Thyroid gland (tissue), 4 donors: ENCODE measurements at regions not wholly inside any gene's neighbourhood (a gene's known extent, or its start where the extent isn't known, plus 50 kb on each side); places are given as distances from the start of the nearest gene placed in this dataset.

ENCODE experiments used
- DNase-seq, 2 donors: peaks; one replicate each; pipeline ENCODE4 v3.0.0-alpha.2; 2019
- H3K27ac ChIP-seq, 3 donors: fragments of 200-600 bp; sonication (generic); 1 replicate in 2 of 3; 2 replicates in 1 of 3; pipeline ENCODE4 v1.5.1; 2016 to 2019; ENCODE audit warnings: mild to moderate bottlenecking in 1 of 3, moderate library complexity in 1 of 3
- H3K27me3 ChIP-seq: fragments of 200-600 bp; sonication (generic); one replicate; pipeline ENCODE4 v1.5.1; 2019
- H3K36me3 ChIP-seq, 2 donors: fragments of 200-600 bp; sonication (generic); one replicate each; pipeline ENCODE4 v1.5.1; 2016 to 2019
- H3K4me1 ChIP-seq, 2 donors: fragments of 200-600 bp; sonication (generic); one replicate each; pipeline ENCODE4 v1.5.1; 2017 to 2019
- H3K4me3 ChIP-seq, 3 donors: fragments of 200-600 bp; sonication (generic); replicated peaks in 1 of 3; 1 replicate in 2 of 3; 2 replicates in 1 of 3; pipeline ENCODE4 v1.5.1; 2016; ENCODE audit warnings: mild to moderate bottlenecking in 1 of 3
- H3K9me3 ChIP-seq: fragments of 200-600 bp; sonication (generic); one replicate; pipeline ENCODE4 v1.5.1; 2017
- POLR2A ChIP-seq, 2 donors: fragments of 450-650 bp; IDR thresholded peaks; one replicate each; pipeline ENCODE4 v1.6.1; 2017; ENCODE audit warnings: antibody characterized with exemption in 2 of 2, mild to moderate bottlenecking in 2 of 2, moderate library complexity in 1 of 2
- WGBS, 2 donors: methylation state at CpG; one replicate each; pipeline ENCODE4 v1.1.5; 2017; 5-methylcytosine and 5-hydroxymethylcytosine counted together
- intact Hi-C: fragments of 100-400 bp; cut with DNase I; formaldehyde crosslinking; loops from one replicate; pipeline ENCODE4 v1.15.1; 2023
- TF ChIP-seq, protein P1 (sequence below), 6 experiments: fragments of 200-600 bp in 3 of 6; fragments of 450-650 bp in 3 of 6; sonication (generic) in 3 of 6; IDR thresholded peaks; one replicate each; pipeline ENCODE4 v1.5.1; 2016 to 2019; ENCODE audit warnings: antibody characterized with exemption in 6 of 6, mild to moderate bottlenecking in 2 of 6, inconsistent platforms in 1 of 6, moderate library complexity in 1 of 6

DNA sequence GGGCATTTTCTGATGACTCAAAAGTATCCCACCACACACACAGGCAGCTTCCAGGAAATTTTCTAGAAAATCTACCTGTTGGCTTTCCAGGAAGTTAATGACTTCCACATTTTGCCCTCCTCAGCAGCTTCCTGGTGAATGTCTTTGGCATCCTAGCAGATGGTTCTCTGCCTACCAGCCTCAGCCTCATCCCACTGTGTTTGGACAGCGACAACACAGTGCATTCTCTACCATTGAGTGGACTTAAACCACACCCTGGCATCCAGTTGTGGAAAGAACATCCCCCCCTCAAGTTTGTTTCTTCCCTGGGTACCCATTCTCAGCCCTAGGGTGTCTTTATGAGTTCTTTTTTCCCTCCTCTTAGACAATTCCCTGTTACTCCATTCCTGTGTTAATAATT lies 50.8 kb upstream of the GADL1 start:
- H3K27me3 ChIP-seq: no peaks in the 10 kb centered on the region
- no peak for TF ChIP-seq POLR2A (IDR thresholded peaks at IDR 0.05)
- TF ChIP-seq, protein P1, sequence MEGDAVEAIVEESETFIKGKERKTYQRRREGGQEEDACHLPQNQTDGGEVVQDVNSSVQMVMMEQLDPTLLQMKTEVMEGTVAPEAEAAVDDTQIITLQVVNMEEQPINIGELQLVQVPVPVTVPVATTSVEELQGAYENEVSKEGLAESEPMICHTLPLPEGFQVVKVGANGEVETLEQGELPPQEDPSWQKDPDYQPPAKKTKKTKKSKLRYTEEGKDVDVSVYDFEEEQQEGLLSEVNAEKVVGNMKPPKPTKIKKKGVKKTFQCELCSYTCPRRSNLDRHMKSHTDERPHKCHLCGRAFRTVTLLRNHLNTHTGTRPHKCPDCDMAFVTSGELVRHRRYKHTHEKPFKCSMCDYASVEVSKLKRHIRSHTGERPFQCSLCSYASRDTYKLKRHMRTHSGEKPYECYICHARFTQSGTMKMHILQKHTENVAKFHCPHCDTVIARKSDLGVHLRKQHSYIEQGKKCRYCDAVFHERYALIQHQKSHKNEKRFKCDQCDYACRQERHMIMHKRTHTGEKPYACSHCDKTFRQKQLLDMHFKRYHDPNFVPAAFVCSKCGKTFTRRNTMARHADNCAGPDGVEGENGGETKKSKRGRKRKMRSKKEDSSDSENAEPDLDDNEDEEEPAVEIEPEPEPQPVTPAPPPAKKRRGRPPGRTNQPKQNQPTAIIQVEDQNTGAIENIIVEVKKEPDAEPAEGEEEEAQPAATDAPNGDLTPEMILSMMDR (IDR thresholded peaks at IDR 0.05): no peak
- no peak overlapping the region for H3K27ac ChIP-seq
- no peaks in the 10 kb centered on the region for H3K9me3 ChIP-seq
- H3K4me3 ChIP-seq: no peak overlapping the region
- H3K4me1 ChIP-seq: no peaks in the 10 kb centered on the region
- H3K36me3 ChIP-seq: no peaks in the 10 kb centered on the region
- WGBS, 2 donors: 95 to 100% methylated on average over 1 of the region's 1 CpG
- no peak for DNase-seq
- intact Hi-C loops: no loop called here

DNA sequence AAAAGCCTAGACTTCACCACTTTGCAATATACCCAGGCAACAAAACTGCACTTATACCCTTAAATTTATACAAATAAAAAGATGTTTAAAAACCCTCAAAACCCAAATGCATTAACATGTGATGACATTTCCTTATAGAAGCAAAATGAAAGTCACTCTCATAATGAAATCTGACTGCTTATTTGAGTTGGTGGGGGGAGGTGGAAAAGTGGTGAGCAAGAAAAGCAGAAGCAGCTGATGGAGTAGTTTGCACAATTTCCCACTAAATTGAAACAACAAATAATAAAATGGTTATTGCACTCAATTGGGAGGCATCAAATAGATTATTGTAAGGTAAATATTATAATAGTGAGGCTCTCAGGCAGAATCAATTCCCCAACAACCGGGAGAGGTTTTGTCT lies 54.0 kb upstream of the GADL1 start:
- intact Hi-C loops: no loop called here
- no peak overlapping the region for H3K27ac ChIP-seq
- no peaks in the 10 kb centered on the region for H3K9me3 ChIP-seq

DNA sequence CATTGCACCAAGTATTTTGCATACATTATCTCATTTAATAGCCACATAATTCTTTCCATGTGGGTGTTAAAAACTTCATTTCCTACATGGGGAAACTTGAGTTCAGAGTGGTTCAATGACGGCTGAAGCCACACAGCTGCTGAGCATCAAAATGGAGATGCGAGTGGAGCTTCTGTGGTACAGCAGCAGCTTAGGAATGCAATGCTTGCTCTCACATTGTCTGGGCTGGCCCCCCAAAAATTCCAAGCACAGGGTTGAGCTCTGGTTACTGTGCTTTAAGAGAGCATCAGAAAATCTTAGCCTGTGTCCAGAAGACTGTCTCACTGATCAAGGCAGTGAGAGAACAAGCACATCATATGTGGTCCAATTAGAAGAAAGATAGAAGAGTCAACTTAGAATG lies 57.4 kb upstream of the GADL1 start:
- no peak overlapping the region for H3K4me3 ChIP-seq
- intact Hi-C loops: no loop called here
- no peak overlapping the region for H3K27ac ChIP-seq
- DNase-seq: no peak
- no peaks in the 10 kb centered on the region for H3K9me3 ChIP-seq
- TF ChIP-seq, protein P1 (IDR thresholded peaks at IDR 0.05): no peak
- no peak for TF ChIP-seq POLR2A (IDR thresholded peaks at IDR 0.05)
- H3K27me3 ChIP-seq: no peaks in the 10 kb centered on the region
- H3K36me3 ChIP-seq: no peaks in the 10 kb centered on the region
- 64 to 92% methylated on average over 2 of the region's 2 CpGs for WGBS, 2 donors
- no peaks in the 10 kb centered on the region for H3K4me1 ChIP-seq

More for the DNA sequence above, 54.0 kb upstream of the GADL1 start:
- WGBS, 2 donors: 21 to 24% methylated on average over 1 of the region's 1 CpG
- no peak for DNase-seq
- no peaks in the 10 kb centered on the region for H3K4me1 ChIP-seq
- no peaks in the 10 kb centered on the region for H3K36me3 ChIP-seq
- H3K4me3 ChIP-seq: no peak overlapping the region
- H3K27me3 ChIP-seq: no peaks in the 10 kb centered on the region
- TF ChIP-seq, protein P1 (IDR thresholded peaks at IDR 0.05): no peak
- TF ChIP-seq POLR2A (IDR thresholded peaks at IDR 0.05): no peak

DNA sequence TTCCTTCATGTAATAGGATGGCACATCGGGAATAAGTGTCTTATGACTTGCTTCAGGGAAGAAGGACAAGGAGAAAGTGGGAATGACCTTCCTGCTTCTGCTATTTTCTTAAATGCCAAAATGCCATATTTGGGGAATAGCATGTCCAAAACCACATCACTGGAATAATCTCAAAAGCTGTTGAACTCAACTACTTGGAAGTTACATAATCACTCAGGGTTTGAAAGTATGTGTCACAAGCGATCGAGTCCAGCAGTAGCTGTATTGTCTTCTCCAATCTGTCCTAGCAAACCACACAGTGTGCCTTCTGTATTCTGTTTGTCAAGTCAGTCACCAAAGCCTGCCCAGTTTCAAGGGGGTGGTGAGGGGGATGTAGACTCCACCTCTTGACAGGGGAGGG lies 58.3 kb upstream of the GADL1 start:
- TF ChIP-seq, protein P1 (IDR thresholded peaks at IDR 0.05): no peak
- TF ChIP-seq POLR2A (IDR thresholded peaks at IDR 0.05): no peak
- intact Hi-C loops: no loop called here
- H3K9me3 ChIP-seq: no peaks in the 10 kb centered on the region
- H3K36me3 ChIP-seq: no peaks in the 10 kb centered on the region
- H3K27me3 ChIP-seq: no peaks in the 10 kb centered on the region
- WGBS, 2 donors: 91 to 93% methylated on average over 3 of the region's 3 CpGs
- no peak for DNase-seq
- no peak overlapping the region for H3K4me3 ChIP-seq
- H3K4me1 ChIP-seq: no peaks in the 10 kb centered on the region
- no peak overlapping the region for H3K27ac ChIP-seq

DNA sequence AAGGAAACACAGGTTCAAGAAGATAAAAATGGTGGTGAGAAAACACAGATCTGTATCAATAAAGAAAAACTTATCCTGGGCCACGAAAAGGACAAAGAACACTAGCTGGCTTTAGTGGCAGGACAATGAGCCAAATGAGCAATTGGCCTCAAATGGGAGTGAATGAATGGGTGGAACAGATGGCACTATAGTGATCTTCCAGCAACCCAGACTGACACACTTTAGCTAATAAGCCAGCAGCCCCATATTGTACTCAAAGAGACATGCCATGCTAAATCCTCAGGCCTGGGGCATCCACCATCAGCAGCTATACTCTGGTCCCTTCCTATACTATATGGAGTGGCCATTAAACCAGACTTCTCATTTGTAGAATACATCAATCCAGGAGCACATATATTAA lies 60.0 kb upstream of the GADL1 start:
- no peaks in the 10 kb centered on the region for H3K9me3 ChIP-seq
- H3K36me3 ChIP-seq: no peaks in the 10 kb centered on the region
- intact Hi-C loops: no loop called here
- H3K4me1 ChIP-seq: no peaks in the 10 kb centered on the region
- H3K4me3 ChIP-seq: no peak overlapping the region
- 85 to 97% methylated on average over 1 of the region's 1 CpG for WGBS, 2 donors
- no peak overlapping the region for H3K27ac ChIP-seq
- TF ChIP-seq, protein P1 (IDR thresholded peaks at IDR 0.05): no peak
- TF ChIP-seq POLR2A (IDR thresholded peaks at IDR 0.05): no peak
- DNase-seq: no peak
- no peaks in the 10 kb centered on the region for H3K27me3 ChIP-seq
